H4 (cell line): ENCODE measurements at regions not wholly inside any gene's neighbourhood (a gene's known extent, or its start where the extent isn't known, plus 50 kb on each side); places are given as distances from the start of the nearest gene placed in this dataset.
"Not testable (repeated sequence)": the region's sequence is repeated elsewhere in the genome, so short reads cannot be mapped to it uniquely, and the experiment has no call there.

Source experiments
- DNase-seq: peaks from one replicate; pipeline ENCODE4 v3.0.0-alpha.2; 2015; ENCODE audit warnings: low spot score

DNA sequence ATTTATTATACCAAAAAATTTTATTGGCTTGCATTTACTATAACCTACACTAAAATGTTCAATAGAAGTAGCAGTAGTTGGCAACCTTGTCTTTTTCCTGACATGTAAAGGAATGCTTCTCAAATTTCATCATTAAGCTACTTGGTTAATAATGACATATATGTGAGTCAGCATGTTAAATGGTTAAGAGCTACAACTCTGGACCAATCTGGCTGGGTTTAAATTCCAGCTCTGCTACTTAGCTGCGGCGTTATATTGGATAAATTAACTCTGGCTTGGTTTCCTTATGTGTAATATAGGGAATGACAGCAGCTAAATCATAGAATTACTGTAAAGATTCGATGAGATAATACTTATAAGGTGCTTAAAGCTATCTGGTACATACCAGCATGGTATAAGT is 53.7 kb upstream of the OTOGL start:
- DNase-seq, result no peak

DNA sequence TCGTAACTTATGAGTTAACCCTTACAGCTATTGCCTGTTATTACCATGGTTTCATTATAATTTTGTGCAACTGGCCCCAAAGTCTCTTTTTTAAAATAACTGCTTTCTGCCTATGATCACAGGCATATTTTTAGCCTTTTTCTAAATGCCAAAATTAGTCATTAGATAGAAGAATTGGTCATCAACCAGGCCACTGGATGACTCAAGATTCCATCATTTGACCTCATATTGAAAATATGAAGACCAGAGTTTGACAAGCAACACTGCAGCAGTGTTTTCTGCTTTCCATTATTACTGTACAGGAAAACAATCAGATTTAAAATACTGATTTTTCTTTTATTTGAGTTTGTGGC is 54.7 kb upstream of the OTOGL start:
- no peak for DNase-seq

DNA sequence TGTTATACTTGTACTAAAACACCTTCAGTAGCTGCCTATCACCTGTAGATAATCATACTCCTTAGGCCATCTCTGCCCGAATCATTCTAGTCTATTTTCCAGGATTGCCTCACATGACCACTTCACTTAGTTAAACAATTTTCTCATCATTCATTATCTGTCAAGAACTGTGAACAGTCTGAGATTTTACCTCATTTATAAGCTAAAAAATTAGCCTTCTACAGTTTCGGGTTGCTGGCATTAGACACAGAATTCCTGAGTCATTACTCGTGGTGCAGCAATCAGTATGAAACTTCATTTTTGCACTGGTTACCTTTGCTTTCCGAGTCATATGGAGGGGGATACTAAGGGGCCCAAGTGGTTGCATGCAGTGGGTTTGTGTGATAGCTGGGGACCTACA is 57.6 kb upstream of the OTOGL start:
- DNase-seq, result no peak

DNA sequence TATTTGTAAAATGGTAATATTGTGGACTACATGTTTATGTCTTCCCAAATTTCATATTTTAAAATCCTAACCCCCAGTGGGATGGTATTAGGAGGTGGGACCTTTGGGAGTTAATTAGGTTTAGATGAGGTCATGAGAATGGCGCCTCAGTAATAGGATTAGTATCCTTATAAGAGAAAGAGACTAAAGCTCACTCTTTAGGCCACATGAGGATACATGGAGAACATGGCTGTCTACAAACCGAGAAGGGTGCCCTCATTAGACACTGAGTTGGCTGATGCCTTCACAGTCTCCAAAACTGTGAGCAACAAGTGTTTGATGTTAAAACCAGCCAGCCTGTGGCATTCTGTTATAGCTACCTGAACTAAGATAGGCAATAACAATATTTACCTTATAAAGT is 58.3 kb upstream of the OTOGL start:
- no peak for DNase-seq

DNA sequence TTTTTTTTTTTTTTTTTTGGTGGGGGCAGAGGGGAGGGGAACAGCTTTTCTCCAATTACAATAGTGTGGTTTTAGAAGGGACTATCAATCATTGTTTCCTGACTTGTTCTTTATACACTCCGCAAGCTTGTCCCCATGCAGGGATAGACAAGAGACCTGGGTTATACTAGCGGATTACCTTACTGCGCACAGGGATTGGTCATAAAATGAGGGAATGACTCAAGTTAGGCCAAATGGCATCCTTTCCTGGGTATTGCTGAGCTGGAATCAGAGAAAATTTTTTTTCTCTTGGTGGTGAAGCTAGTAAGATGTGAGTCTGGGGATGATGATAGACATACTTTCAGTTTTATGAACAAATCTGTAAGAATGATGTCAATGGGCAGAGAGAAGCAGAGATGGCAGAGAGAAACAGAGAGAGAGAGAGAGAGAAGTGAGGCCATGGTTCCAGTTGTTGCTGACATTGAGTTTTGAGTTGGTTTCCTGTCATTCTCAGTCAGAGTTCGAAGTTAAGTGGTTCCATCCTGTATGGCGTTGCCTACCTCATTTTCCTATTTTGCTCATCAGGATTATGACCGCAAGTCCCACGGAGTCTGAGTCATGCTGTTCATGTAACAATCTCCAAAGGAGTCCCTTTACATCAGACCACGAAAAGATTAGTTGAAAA is 59.1 kb upstream of the OTOGL start:
- peak; percentile 68 for DNase-seq

DNA sequence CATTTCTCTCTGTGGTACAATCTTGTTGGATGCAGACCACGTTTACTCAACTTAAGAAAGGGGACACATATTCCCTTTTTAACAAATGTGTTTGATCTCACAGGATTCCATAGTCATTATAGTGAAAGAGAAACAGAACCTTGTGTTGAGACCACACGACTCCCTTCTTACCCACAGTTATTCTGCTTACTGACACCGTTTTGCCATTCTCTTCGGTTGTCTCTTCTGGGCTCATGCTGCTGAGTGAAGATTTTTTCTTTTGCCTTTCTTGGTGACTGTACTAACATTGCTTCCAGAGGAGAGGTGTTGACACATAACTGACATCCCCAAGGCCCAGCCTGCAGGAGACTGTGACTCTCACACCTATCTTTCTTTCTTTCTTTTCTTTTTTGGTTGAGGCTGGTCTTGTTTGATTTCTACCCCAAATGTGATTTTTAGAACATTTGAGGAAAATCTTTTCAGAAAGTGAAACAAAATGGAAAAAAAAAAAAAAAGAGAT is 61.2 kb upstream of the OTOGL start:
- no peak for DNase-seq

DNA sequence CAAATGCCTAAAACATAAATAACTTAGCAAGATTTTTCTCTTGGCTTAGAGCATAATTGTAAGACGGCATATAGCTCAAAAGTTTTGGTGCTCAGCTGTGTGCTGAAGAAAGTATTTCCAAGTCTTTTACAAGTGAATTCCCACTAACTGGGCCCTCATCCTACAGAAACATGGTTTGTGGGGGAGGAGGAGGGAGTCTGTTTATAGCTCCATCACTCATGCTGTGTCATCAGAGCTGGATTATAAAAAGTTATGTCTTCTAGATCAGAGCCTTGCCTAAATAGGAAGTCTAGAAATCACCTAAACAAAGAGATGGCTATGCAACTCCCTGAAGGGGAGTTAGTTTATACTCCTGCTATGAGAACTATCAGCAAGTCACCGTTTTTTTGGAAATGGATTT is 65.9 kb upstream of the OTOGL start:
- DNase-seq, result peak; percentile 13

DNA sequence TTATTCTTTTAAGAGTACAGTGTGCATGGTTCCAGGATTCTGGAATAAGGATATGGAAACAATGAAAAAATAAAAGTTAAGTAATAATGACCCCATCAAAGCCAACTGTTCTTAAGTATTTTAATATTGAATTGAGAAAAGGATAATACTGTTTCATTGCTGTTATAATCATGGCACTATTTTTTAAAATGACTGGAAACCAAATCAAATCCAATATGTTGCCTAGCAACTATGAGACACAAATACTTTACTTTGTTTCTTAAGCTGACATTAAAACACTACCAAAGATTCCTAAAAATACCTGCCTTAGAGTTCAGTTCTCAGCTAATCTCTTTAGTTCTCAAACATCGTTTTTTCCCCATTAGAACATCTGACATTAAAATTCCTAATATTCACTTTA is 66.4 kb upstream of the OTOGL start:
- no peak for DNase-seq

DNA sequence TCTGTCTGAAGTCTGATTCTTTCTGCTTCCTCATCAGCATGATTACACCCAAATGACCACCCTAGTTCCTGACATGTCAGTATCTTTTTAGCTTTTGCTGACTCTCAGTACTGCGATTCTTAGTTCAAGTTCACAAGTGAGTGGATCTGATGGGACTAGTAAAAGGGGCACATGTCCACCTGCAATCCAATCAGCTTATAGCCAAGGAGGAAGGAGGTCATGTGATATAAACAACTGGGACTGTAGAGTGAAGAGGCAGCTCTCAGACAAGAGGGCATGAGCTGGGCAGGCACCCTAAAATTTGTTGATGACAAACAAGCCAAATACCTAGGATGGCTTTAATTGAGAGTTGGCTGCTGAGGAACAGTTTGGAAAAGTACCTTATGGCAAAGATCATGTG is 68.1 kb upstream of the OTOGL start:
- no peak for DNase-seq

DNA sequence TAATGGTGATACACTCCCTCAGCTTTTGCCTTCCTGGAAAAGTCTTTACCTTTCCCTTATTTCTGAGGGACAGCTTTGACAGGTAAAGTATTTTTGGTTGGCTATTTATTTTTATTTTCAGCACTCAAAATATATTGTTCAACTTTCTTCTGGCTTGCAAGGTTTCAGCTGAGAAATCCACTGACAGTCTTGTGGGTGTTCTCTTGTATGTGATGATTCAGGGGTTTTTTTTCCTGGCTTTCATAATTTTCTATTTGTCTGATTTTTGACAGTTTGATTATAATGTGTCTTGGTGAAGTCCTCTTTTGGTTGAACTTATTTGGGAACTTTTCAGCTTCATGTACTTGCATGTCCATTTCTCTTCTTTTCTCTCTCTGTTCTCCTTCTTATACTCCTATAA is 73.7 kb upstream of the OTOGL start:
- DNase-seq, result no peak

DNA sequence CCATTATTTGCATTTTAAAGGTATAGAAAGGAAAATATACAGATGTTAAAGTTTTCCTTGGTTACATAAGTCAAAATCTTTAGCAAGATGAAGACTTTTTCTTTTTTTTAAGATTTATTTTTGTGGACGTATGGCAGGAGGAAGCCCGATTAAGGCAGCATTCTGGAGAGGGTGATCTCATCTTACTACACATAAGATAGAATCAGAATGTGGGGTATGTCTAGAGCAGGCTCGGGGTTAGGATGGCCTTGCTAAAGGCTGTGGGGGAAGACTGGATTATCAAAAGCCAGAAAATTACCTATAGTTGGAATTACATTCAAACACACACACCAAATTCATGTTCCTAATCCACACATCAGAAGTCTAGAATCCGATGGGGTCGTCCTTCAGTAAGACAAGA is 79.6 kb upstream of the OTOGL start:
- no peak for DNase-seq

DNA sequence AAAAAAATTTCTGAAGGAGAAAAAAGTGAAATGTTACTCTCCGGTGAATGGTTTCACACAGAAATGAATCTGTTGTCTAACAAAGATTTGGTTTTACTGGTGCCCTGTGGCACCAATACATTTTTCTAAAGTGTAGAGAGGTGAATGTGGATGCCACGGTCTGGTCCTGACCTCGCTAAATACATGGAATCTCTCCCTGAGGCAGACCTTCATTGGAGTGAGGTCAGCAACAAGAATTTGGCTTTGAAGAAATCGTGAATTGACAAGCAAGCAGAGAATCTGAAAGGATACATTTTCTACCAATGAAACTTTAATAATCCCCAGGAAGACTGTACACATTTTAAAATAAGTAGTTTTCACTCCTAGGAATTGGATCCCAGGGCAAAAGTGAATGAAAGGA is 81.2 kb upstream of the OTOGL start:
- DNase-seq, result no peak

DNA sequence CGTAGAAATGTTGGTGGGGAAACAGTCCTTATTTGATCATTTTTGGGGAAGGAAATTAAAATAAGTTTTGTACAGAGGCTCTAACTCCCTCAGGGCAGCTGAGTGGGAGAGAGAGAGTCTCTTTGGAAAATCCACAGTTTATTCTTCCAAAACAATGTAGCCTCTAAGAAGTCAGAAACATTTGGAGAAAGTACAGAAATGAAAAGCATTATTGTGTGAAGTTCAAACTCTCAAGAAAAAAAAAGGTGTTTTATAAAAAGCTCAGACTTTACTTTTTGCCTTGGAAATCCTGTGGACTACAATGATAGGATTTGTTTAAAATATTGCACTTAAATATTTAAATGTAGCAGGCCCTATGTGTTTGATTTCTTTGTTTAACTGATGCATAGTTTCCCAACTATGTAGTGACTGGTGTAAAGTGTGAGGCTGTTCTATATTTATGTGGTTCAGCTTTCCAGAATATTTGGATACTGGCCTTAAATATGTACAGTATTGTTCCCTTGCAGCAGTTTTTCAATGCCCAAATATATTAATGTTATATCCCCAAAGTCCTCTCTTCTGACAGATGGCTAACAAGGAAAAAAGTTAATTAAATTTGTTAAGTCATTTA is 82.0 kb upstream of the OTOGL start:
- no peak for DNase-seq

DNA sequence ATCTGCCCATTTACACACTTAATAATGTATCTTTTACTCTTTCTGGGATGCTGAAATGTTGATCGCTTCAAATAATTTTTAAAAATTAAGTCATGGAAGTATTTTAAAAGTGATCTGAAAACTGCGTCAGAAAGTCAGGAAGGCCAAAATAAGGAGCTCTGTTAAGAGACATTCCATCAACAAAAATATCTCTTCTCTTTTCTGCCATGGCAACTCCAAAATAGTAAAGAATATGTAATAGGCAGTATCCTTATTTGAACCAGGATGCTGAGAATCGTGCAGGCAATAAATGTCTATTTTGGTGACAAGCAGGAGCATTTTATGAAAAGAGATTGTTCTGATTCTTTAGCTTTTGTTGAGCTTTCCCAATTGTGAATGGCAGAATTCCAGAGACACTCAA is 81.8 kb upstream of the PPP1R12A start:
- DNase-seq, result no peak

DNA sequence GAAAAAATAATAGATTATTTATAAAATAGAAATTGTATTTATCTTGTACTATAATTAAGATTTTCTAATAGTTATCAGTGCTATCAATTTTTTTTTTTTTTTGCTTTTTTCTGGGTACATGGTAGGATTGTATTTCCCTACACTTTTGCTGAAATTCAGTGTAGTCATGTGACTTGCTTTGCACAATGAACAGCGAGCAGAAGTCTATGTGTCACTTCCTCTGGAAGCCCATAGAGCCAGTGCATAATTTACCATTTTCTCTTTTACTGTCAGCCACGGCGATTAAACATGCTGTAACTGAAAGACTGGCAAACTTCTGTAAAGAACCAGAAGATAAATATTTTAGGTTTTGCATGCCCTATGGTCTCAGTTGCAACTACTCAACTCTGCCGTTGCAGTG is 80.8 kb upstream of the PPP1R12A start:
- DNase-seq, result no peak

DNA sequence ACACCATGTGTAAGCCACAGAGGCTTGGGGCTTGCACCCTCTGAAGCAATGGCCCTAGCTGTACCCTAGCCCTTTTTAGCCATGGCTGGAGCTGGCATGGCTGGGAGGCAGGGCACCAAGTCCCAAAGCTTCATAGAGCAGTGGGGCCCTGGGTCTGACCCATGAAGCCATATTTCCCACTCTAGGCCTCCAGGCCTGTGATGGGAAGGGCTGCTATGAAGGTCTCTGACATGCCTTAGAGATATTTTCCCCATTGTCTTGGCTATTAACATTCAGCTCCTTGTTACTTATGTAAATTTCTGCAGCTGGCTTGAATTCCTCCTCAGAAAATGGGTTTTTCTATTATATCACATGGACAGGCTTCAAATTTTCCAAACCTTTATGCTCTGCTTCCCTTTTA is 68.8 kb upstream of the PPP1R12A start:
- not testable (repeated sequence) for DNase-seq

DNA sequence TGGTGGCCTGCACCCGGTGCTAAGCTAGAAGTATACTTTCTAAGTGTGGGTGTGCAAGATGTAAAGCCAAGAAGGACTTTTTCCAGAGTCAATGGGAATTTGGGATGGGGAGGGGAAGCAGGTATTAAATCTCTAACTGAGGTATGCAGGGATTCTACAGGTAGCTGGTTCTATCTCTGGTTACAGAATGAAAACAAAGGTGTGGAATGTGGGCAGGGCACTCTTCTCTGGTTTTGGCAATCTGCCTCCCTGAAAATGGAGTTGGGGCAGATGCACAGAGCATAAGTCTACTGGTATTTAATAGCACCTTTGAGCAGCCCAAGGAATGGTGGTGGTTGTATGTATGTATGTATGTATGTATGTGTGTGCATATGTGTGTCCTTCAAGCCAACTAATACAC is 66.7 kb upstream of the PPP1R12A start:
- DNase-seq, result no peak

DNA sequence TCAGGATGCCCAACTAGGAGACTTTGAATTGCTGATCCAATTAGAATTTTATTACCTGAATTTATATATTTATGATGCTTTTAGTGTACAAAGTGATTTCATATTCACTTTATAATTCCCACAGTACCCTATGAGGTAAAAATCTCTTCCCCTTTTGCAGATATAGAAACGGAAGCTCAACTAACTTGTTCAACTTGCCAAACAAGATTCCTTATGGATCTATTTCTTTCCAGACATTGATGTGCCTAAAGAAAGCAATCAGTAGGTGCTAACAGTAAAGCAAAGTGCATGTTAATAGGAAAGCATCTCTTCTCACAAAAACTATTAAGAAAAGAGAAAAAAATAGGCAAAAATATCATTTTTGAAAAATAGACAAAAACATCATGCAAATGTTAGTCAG is 65.9 kb upstream of the PPP1R12A start:
- no peak for DNase-seq

DNA sequence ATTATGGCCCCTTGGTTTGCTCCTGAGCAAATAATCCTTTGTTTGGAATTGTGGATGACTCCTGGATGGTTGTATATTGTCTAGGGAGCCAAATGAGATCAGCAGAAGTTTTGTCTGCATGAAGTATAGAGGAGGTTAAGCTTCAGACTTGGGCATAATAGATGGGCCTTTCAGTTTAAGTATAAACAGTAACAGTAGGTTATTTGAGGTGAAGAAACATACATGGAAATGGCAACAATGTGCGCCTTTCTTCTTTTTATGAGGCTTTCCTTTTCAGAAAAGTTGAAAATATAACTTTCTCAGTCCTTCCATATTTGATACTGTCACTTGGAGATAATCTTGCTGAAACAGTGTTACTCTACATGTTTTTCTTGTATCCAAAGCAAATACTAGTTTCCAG is 63.7 kb upstream of the PPP1R12A start:
- no peak for DNase-seq

DNA sequence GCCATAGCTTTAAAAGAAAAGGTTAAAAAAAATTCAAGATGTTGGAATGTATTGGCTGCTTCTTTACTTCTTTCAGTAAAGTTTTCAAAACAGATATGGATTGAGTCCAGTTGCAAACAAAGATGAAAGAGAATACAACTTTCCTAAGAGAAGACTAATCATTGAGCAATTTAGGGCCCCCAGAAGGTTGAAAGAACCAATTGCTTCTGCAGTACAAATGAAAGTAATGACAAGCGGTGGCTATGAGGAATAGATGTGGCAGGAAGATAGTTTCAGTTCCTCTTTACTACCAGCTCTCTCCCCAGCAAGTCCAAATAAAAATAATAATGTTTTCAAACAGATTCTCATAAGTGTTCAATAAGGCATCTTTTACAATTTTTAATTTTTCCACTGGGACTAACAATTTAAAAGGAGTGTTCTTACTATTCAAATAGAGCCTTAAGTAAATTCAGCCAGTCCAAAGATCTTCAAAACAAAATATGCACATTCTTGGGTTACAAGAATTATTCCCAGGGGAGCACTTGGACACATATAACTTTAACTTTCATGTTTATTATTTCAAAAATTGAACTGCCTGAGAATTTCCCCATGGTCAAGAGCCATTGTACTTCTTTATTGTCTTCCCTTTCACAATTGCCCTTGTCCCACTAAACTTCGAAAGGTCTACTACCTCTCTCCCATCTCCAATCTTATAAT is 62.3 kb upstream of the PPP1R12A start:
- no peak for DNase-seq

DNA sequence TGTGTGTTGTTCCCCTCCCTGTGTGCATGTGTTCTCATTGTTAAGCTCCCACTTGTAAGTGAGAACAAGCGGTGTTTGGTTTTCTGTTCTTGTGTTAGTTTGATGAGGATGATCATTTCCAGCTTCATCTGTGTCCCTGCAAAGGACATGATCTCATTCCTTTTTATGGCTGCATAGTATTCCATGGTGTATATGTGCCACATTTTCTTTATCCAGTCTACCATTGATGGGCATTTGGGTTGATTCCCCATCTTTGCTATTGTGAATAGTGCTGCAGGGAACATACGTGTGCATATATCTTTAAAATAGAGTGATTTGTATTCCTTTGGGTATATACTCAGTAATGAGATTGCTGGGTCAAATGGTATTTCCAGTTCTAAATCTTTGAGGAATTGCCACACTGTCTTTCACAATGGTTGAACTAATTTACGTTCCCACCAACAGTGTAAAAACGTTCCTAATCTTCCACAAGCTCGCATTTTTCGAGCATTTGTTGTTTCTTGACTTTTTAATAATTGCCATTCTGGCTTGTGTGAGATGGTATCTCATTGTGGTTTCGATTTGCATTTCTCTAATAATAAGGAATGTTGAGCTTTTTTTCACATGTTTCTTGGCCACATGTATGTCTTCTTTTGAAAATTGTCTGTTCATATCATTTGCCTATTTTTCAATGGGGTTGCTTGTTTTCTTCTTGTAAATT is 60.6 kb upstream of the PPP1R12A start:
- DNase-seq, result not testable (repeated sequence)

DNA sequence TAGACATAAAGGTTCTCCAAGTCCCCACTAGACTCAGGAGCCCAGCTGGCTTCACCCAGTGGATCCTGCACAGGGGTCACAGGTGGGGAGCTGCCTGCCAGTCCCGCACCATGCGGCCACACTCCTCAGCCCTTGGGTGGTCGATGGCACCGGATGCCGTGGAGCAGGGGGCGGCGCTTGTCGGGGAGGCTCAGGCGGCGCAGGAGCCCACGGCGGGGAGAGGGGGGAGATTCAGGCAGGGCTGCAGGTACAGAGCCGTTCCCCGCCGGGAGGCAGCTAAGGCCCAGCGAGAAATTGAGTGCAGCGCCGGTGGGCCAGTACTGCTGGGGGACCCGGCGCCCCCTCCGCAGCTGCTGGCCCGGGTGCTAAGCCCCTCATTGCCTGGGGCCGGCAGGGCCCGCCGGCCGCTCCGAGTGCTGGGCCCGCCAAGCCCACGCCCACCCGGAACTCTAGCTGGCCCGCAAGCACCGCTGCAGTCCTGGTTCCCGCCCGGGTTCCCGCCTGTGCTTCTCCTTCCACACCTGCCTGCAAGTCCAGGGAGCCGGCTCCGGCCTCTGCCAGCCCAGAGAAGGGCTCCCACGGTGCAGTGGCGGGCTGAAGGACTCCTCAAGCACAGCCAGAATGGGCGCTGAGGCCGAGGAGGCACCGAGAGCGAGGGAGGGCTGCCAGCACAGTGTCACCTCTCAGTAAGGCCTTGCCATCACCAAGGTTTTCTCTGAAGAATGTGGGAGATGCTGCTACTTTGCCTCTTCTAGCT is 58.4 kb upstream of the PPP1R12A start:
- DNase-seq, result no peak
